ENCODE measurements at regions not wholly inside any gene's neighbourhood (a gene's known extent, or its start where the extent isn't known, plus 50 kb on each side); places are given as distances from the start of the nearest gene placed in this dataset.

DNA sequence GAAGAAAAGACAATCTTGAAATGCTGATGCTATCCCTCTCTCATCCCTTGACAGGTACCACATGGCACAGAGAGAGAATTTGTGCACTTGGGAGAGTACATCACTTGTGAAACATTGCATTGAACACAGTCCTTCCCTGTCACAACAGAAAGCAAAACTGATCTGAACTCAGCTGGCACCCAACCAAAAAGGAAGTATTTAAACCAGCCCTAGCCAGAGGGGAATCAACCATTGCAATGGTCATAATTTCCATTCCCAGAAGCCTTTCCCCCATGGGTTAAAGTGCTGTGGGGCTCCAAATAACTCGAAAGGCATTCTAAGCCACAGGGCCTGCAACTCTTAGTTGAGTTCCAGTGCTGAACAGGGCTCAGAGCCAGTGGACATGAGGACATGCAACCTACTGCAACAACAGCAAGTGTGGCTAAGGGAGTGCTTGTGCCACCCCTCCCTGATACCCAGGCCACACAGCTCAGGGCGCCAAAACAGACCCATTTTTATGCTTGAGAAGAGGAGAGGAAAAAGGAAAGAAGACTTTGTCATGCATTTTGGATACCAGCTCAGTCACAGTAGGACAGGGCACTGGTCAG, 530.8 kb upstream of the BCHE start:
- Histone ChIP-seq H3K79me2 (ENCODE audit: control insufficient read depth, insufficient read depth, low read length) (no peaks in the 10 kb centered on the region), H3K4me2 (ENCODE audit: insufficient read depth, low read length) (no peak overlapping the region), H3K4me1 (replicated peaks in 1 of 2; ENCODE audit: control insufficient read depth in 2 of 2, insufficient read depth in 2 of 2, low read length in 2 of 2) (no peaks in the 10 kb centered on the region), H3K36me3 (ENCODE audit: control insufficient read depth, insufficient read depth, low read length) (no peaks in the 10 kb centered on the region), H3K27ac (ENCODE audit: extremely low read depth, low read depth, low read length) (no peak overlapping the region), H3K4me3 (no peak overlapping the region), H3K27me3 (ENCODE audit: control insufficient read depth in 2 of 2, insufficient read depth in 2 of 2, low read length in 2 of 2) (no peaks in the 10 kb centered on the region), H3K9me3 (replicated peaks; ENCODE audit: control insufficient read depth, insufficient read depth, low read depth, low read length) (no peaks in the 10 kb centered on the region), H3K9ac (ENCODE audit: insufficient read depth in 1 of 2, low read depth in 2 of 2, low read length in 2 of 2) (no peak overlapping the region), H2AFZ (ENCODE audit: low read depth, low read length) (no peak overlapping the region), H3K9me1 (ENCODE audit: control insufficient read depth, insufficient read depth, low read length) (no peaks in the 10 kb centered on the region), H4K20me1 (replicated peaks; ENCODE audit: control insufficient read depth, insufficient read depth, low read length) (no peaks in the 10 kb centered on the region)
- no TSS peak for BruUV-seq (replicated peaks)
- in situ Hi-C loops (cut with MboI) (no loop called here), intact Hi-C loops (cut with micrococcal nuclease) (no loop called here)
- ChIA-PET CTCF (ENCODE audit: low intra/inter-chr PET ratio) (no interaction called here), POLR2A (no interaction called here)
- DNase-seq (ENCODE audit: extremely low read depth in 1 of 4, low spot score in 3 of 4), result no peak
- FAIRE-seq, result no peak
- WGBS (ENCODE audit: insufficient coverage, low coverage, missing lambda C conversion rate), result 0% methylated on average over 2 of the region's 2 CpGs
- no peak for ATAC-seq
- TF ChIP-seq, protein P1, sequence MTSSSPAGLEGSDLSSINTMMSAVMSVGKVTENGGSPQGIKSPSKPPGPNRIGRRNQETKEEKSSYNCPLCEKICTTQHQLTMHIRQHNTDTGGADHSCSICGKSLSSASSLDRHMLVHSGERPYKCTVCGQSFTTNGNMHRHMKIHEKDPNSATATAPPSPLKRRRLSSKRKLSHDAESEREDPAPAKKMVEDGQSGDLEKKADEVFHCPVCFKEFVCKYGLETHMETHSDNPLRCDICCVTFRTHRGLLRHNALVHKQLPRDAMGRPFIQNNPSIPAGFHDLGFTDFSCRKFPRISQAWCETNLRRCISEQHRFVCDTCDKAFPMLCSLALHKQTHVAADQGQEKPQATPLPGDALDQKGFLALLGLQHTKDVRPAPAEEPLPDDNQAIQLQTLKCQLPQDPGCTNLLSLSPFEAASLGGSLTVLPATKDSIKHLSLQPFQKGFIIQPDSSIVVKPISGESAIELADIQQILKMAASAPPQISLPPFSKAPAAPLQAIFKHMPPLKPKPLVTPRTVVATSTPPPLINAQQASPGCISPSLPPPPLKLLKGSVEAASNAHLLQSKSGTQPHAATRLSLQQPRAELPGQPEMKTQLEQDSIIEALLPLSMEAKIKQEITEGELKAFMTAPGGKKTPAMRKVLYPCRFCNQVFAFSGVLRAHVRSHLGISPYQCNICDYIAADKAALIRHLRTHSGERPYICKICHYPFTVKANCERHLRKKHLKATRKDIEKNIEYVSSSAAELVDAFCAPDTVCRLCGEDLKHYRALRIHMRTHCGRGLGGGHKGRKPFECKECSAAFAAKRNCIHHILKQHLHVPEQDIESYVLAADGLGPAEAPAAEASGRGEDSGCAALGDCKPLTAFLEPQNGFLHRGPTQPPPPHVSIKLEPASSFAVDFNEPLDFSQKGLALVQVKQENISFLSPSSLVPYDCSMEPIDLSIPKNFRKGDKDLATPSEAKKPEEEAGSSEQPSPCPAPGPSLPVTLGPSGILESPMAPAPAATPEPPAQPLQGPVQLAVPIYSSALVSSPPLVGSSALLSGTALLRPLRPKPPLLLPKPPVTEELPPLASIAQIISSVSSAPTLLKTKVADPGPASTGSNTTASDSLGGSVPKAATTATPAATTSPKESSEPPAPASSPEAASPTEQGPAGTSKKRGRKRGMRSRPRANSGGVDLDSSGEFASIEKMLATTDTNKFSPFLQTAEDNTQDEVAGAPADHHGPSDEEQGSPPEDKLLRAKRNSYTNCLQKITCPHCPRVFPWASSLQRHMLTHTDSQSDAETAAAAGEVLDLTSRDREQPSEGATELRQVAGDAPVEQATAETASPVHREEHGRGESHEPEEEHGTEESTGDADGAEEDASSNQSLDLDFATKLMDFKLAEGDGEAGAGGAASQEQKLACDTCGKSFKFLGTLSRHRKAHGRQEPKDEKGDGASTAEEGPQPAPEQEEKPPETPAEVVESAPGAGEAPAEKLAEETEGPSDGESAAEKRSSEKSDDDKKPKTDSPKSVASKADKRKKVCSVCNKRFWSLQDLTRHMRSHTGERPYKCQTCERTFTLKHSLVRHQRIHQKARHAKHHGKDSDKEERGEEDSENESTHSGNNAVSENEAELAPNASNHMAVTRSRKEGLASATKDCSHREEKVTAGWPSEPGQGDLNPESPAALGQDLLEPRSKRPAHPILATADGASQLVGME (CRISPR knock-in tag; IDR thresholded peaks at IDR 0.05), result no peak
- no peak for TF ChIP-seq EHMT2 (IDR thresholded peaks at IDR 0.05)
- no peak for TF ChIP-seq MCM2 (IDR thresholded peaks at IDR 0.05; ENCODE audit: low read depth)
- no peak for TF ChIP-seq RFX5 (IDR thresholded peaks at IDR 0.05; ENCODE audit: low read depth, low read length)
- TF ChIP-seq SMAD2 (IDR thresholded peaks at IDR 0.05; ENCODE audit: low read depth, low read length), result no peak
- TF ChIP-seq BRCA1 (IDR thresholded peaks at IDR 0.05), result no peak
- TF ChIP-seq BRCA1 (CRISPR knock-in tag; IDR thresholded peaks at IDR 0.05), result no peak
- no peak for TF ChIP-seq ZBTB7A (IDR thresholded peaks at IDR 0.05; ENCODE audit: borderline replicate concordance, control insufficient read depth, low read depth, low read length)
- TF ChIP-seq ZFX (CRISPR knock-in tag; IDR thresholded peaks at IDR 0.05), result no peak
- TF ChIP-seq ZNF584 (CRISPR knock-in tag; IDR thresholded peaks at IDR 0.05; ENCODE audit: low read depth), result no peak
- no peak for TF ChIP-seq ZNF41 (CRISPR knock-in tag; conservative IDR thresholded peaks at IDR 0.05)
- TF ChIP-seq, protein P2, sequence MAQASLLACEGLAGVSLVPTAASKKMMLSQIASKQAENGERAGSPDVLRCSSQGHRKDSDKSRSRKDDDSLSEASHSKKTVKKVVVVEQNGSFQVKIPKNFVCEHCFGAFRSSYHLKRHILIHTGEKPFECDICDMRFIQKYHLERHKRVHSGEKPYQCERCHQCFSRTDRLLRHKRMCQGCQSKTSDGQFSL (CRISPR knock-in tag; IDR thresholded peaks at IDR 0.05), result no peak
- TF ChIP-seq, protein P2 (tag; IDR thresholded peaks at IDR 0.05), result no peak
- no peak for TF ChIP-seq ZNF143 (CRISPR knock-in tag; IDR thresholded peaks at IDR 0.05)
- TF ChIP-seq, protein P3, sequence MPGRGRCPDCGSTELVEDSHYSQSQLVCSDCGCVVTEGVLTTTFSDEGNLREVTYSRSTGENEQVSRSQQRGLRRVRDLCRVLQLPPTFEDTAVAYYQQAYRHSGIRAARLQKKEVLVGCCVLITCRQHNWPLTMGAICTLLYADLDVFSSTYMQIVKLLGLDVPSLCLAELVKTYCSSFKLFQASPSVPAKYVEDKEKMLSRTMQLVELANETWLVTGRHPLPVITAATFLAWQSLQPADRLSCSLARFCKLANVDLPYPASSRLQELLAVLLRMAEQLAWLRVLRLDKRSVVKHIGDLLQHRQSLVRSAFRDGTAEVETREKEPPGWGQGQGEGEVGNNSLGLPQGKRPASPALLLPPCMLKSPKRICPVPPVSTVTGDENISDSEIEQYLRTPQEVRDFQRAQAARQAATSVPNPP (IDR thresholded peaks at IDR 0.05; ENCODE audit: borderline replicate concordance, insufficient read depth, insufficient read length), result no peak
- TF ChIP-seq SREBF2 (CRISPR knock-in tag; IDR thresholded peaks at IDR 0.05), result no peak

Data from K562 (cell line).